HG03280 (cell line): ENCODE measurements at regions not wholly inside any gene's neighbourhood (a gene's known extent, or its start where the extent isn't known, plus 50 kb on each side); places are given as distances from the start of the nearest gene placed in this dataset.

Experiments used
- ATAC-seq: cut with Tn5 transposase; IDR thresholded peaks from one replicate; pipeline ENCODE4 v1.9.1; 2021; ENCODE audit warnings: mild to moderate bottlenecking, moderate library complexity; ENCODE audit not compliant: unreplicated experiment

GRCh38 chr3:152095472-152095871 is 173.3 kb upstream of the MBNL1 start:
- no peak for ATAC-seq

GRCh38 chr3:152096280-152096906 is 172.3 kb upstream of the MBNL1 start:
- no peak for ATAC-seq

- ATAC-seq = no peak
These were observed 171.6 kb upstream of the MBNL1 start for GRCh38 chr3:152097120-152097519.

GRCh38 chr3:152097770-152098169 is 171.0 kb upstream of the MBNL1 start:
- no peak for ATAC-seq

- peak; percentile 80 for ATAC-seq
These were observed 168.1 kb upstream of the MBNL1 start for GRCh38 chr3:152100491-152101132.

- ATAC-seq = no peak
These were observed 166.3 kb upstream of the MBNL1 start for GRCh38 chr3:152102410-152102809.

- no peak for ATAC-seq
These were observed 165.5 kb upstream of the MBNL1 start for GRCh38 chr3:152103257-152103656.

GRCh38 chr3:152104847-152105415 is 163.8 kb upstream of the MBNL1 start:
- no peak for ATAC-seq

- ATAC-seq = no peak
These were observed 163.3 kb upstream of the MBNL1 start for GRCh38 chr3:152105446-152105845.

- no peak for ATAC-seq
These were observed 159.7 kb upstream of the MBNL1 start for GRCh38 chr3:152109038-152109437.

- ATAC-seq = no peak
These were observed 155.3 kb upstream of the MBNL1 start for GRCh38 chr3:152113413-152113812.

GRCh38 chr3:152113992-152114651 is 154.6 kb upstream of the MBNL1 start:
- ATAC-seq = no peak

GRCh38 chr3:152120601-152121269 is 148.0 kb upstream of the MBNL1 start:
- ATAC-seq = no peak

- no peak for ATAC-seq
These were observed 147.5 kb upstream of the MBNL1 start for GRCh38 chr3:152121270-152121636.

- ATAC-seq = no peak
These were observed 145.9 kb upstream of the MBNL1 start for GRCh38 chr3:152122851-152123250.

GRCh38 chr3:152123457-152123856 is 145.3 kb upstream of the MBNL1 start:
- no peak for ATAC-seq

GRCh38 chr3:152126260-152126659 is 142.5 kb upstream of the MBNL1 start:
- ATAC-seq = no peak

- ATAC-seq = peak; percentile 99
These were observed 141.7 kb upstream of the MBNL1 start for GRCh38 chr3:152127058-152127457.

GRCh38 chr3:152128356-152128755 is 140.4 kb upstream of the MBNL1 start:
- no peak for ATAC-seq

GRCh38 chr3:152139651-152140050 is 129.1 kb upstream of the MBNL1 start:
- no peak for ATAC-seq

GRCh38 chr3:152146461-152146860 is 122.3 kb upstream of the MBNL1 start:
- ATAC-seq = no peak
